ENCODE measurements at regions not wholly inside any gene's neighbourhood (a gene's known extent, or its start where the extent isn't known, plus 50 kb on each side); places are given as distances from the start of the nearest gene placed in this dataset.

DNA sequence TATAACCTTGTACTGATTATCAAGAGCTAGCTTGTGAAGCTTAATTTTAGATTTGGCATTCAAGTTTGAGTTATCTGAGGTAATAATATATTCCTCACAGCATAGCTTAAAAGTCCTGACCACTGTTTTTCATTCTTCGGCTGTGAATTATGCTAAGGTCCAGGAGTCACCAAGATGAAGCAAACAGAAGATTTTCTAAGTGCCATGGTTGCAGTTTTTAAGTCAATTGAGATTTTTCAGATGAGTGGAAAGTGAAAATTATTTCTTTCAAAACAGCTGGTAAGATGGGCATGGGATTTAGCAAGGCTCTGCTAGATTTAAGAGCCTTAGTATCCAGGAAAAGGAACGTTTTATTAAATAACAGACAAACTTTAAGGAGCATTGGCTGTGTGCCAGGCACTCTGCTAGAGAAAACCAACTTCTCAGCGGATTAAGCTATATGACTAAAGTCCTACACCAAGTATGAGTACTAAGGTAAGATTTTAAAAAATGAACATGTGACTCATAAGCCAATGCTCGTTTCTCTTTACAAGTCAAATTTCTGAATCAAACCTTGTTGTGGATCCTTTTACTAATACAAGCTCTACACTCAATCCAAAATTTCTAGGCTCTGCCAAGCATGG, 149.9 kb upstream of the IL15 start:
- Histone ChIP-seq H3K4me3 (no peak overlapping the region), H3K36me3 (no peaks in the 10 kb centered on the region), H3K4me1 (no peaks in the 10 kb centered on the region), H3K27me3 (no peaks in the 10 kb centered on the region), H3K9me3 (peaks cover 0 to 9% (median 5%) of the 10 kb centered on the region in 4 donors), H3K27ac (no peak overlapping the region)
- TF ChIP-seq EP300 (IDR thresholded peaks at IDR 0.05), result no peak
- no peak for TF ChIP-seq POLR2A (IDR thresholded peaks at IDR 0.05)
- TF ChIP-seq, protein P1, sequence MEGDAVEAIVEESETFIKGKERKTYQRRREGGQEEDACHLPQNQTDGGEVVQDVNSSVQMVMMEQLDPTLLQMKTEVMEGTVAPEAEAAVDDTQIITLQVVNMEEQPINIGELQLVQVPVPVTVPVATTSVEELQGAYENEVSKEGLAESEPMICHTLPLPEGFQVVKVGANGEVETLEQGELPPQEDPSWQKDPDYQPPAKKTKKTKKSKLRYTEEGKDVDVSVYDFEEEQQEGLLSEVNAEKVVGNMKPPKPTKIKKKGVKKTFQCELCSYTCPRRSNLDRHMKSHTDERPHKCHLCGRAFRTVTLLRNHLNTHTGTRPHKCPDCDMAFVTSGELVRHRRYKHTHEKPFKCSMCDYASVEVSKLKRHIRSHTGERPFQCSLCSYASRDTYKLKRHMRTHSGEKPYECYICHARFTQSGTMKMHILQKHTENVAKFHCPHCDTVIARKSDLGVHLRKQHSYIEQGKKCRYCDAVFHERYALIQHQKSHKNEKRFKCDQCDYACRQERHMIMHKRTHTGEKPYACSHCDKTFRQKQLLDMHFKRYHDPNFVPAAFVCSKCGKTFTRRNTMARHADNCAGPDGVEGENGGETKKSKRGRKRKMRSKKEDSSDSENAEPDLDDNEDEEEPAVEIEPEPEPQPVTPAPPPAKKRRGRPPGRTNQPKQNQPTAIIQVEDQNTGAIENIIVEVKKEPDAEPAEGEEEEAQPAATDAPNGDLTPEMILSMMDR (IDR thresholded peaks at IDR 0.05), result no peak
- no peak for DNase-seq (ENCODE audit: low spot score in 2 of 2)
- 55 to 68% methylated on average over 4 of the region's 4 CpGs for WGBS, 2 donors

DNA sequence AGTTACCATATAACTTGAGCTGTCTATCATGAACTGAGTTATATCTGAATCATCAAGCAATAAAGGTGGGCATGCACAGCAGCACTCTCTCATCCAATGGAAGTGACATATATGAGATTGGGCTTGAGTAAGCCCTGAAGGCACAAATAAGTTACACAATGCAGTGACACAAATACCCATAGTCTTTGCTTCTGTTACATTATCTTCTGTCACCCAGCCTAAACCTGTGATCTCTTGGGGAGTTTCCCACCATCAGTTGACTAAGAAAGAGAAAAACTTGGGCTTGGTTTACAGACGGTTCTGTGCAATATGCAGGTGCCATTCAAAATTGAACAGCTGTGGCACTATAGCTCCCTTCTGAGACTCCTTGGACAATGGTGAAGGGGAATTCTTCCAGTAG, 138.8 kb upstream of the IL15 start:
- Histone ChIP-seq H3K4me3 (no peak overlapping the region), H3K27me3 (no peaks in the 10 kb centered on the region), H3K4me1 (no peaks in the 10 kb centered on the region), H3K27ac (no peak overlapping the region), H3K9me3 (no peaks in the 10 kb centered on the region), H3K36me3 (no peaks in the 10 kb centered on the region)
- no peak for DNase-seq (ENCODE audit: low spot score in 2 of 2)
- WGBS, 2 donors, result 86 to 94% methylated on average over 1 of the region's 1 CpG
- no peak for TF ChIP-seq EP300 (IDR thresholded peaks at IDR 0.05)
- TF ChIP-seq POLR2A (IDR thresholded peaks at IDR 0.05), result no peak
- TF ChIP-seq, protein P1 (IDR thresholded peaks at IDR 0.05), result no peak

DNA sequence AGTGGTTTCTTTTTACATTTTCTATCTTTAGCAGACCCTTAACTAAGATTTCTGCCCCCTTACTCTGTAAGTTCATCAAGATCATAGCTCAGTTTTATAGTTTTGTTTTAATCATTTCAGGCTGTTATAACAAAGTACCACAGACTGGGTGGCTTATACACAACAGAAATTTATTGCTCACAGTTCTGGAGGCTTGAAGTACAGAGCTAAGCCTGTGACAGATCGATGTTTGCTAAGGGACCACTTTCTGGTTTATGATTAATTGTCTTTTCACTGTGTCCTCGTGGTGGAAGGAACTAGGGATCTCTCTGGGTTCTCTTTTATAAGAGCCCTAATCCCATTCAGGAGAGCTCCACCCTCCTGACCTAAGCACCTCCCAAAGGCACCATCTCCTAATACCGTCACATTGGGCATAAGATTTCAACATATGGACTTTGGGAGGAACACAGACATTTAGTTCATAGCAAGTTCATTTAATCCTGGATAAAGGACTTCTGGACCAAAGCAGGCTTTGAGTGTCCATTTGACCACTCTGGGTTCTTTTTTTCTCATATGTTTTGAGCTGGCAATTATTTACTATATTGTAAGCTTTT, 137.0 kb upstream of the IL15 start:
- WGBS, 2 donors, result 54 to 61% methylated on average over 3 of the region's 3 CpGs
- no peak overlapping the region for H3K27ac ChIP-seq
- TF ChIP-seq EP300 (IDR thresholded peaks at IDR 0.05), result no peak
- no peaks in the 10 kb centered on the region for H3K27me3 ChIP-seq
- peaks cover 0 to under 1% (median 0%) of the 10 kb centered on the region in 4 donors for H3K9me3 ChIP-seq
- H3K4me1 ChIP-seq, result no peaks in the 10 kb centered on the region
- no peak overlapping the region for H3K4me3 ChIP-seq
- no peaks in the 10 kb centered on the region for H3K36me3 ChIP-seq
- DNase-seq (ENCODE audit: low spot score in 2 of 2), result no peak

DNA sequence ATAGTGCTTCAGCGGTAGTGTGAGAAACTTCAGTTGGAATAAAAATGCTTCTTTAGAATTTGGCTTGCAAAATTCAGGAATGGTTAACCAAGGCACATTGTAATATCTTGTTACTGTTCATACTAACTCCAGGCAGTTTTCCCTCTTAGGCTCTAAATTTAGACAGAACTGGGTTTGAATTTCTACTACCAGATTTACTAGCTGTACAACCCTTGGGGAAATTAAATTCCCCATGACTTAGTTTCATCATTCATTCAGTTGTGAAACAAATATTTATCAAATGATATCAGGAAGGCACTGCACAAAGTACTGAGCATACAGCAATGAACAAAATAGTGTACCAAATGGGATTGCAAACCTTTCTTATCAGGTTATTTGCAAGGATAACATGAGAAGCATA, 135.0 kb upstream of the IL15 start:
- no peak overlapping the region for H3K4me3 ChIP-seq
- 96 to 100% methylated on average over 1 of the region's 1 CpG for WGBS, 2 donors
- H3K27me3 ChIP-seq, result no peaks in the 10 kb centered on the region
- H3K4me1 ChIP-seq, result no peaks in the 10 kb centered on the region
- DNase-seq (ENCODE audit: low spot score in 2 of 2), result no peak
- no peaks in the 10 kb centered on the region for H3K36me3 ChIP-seq
- no peak overlapping the region for H3K27ac ChIP-seq
- peaks cover 0 to 3% (median 0%) of the 10 kb centered on the region in 4 donors for H3K9me3 ChIP-seq
- TF ChIP-seq, protein P1 (IDR thresholded peaks at IDR 0.05), result no peak
- no peak for TF ChIP-seq POLR2A (IDR thresholded peaks at IDR 0.05)
- no peak for TF ChIP-seq EP300 (IDR thresholded peaks at IDR 0.05)

DNA sequence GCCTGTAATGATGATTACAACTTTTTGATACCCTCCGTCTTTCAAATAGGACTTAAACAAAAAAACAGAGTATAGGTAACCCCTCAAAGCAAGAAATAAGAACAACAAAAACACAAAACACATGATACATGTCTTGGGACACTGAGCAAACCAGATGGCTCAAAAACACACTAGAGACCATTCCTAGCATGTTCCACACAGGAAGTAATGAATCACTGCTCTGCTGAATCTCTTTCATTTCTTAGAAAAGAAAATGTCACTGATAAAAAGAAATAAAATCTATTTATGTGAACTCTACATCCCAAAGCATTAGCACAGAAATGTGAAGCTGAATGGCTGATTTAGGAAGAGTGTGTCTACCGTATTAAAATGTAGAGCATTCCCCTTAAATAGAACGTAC, 134.5 kb upstream of the IL15 start:
- DNase-seq (ENCODE audit: low spot score in 2 of 2), result no peak
- Histone ChIP-seq H3K36me3 (no peaks in the 10 kb centered on the region), H3K27me3 (no peaks in the 10 kb centered on the region), H3K4me1 (no peaks in the 10 kb centered on the region), H3K4me3 (no peak overlapping the region), H3K9me3 (peaks cover 0 to 3% (median 0%) of the 10 kb centered on the region in 4 donors), H3K27ac (no peak overlapping the region)
- no peak for TF ChIP-seq POLR2A (IDR thresholded peaks at IDR 0.05)
- no peak for TF ChIP-seq EP300 (IDR thresholded peaks at IDR 0.05)
- TF ChIP-seq, protein P1 (IDR thresholded peaks at IDR 0.05), result no peak
- 47 to 50% methylated on average over 3 of the region's 3 CpGs for WGBS, 2 donors

Measured in tibial nerve (tissue), 4 donors.